Jurkat, Clone E6-1 (cell line): ENCODE measurements at regions not wholly inside any gene's neighbourhood (a gene's known extent, or its start where the extent isn't known, plus 50 kb on each side); places are given as distances from the start of the nearest gene placed in this dataset.

Source experiments
- DNase-seq: peaks from one replicate; pipeline ENCODE4 v3.0.0-alpha.2; 2011; ENCODE audit warnings: low read depth, low spot score
- H3K4me3 ChIP-seq: 2 replicates; pipeline ENCODE4 v1.5.1; 2011; ENCODE audit warnings: mild to moderate bottlenecking, low read length, control low read depth, moderate library complexity

- DNase-seq = no peak
- no peak overlapping the region for H3K4me3 ChIP-seq
These were observed 64.0 kb upstream of the CHRM3 start for GRCh38 chr1:239322369-239322768.

- DNase-seq = no peak
- no peak overlapping the region for H3K4me3 ChIP-seq
These were observed 64.5 kb upstream of the CHRM3 start for GRCh38 chr1:239321877-239322276.

- no peak overlapping the region for H3K4me3 ChIP-seq
- DNase-seq = no peak
These were observed 68.4 kb upstream of the CHRM3 start for GRCh38 chr1:239317948-239318347.

- no peak for DNase-seq
- no peak overlapping the region for H3K4me3 ChIP-seq
These were observed 70.6 kb upstream of the CHRM3 start for GRCh38 chr1:239315631-239316217.

- H3K4me3 ChIP-seq = no peak overlapping the region
- no peak for DNase-seq
These were observed 75.0 kb upstream of the CHRM3 start for GRCh38 chr1:239311331-239311730.

GRCh38 chr1:239308701-239309333 is 77.6 kb upstream of the CHRM3 start:
- DNase-seq = peak; percentile 7
- H3K4me3 ChIP-seq = no peak overlapping the region

- no peak overlapping the region for H3K4me3 ChIP-seq
- no peak for DNase-seq
These were observed 78.5 kb upstream of the CHRM3 start for GRCh38 chr1:239307886-239308285.

GRCh38 chr1:239306426-239306825 is 79.9 kb upstream of the CHRM3 start:
- no peak for DNase-seq
- H3K4me3 ChIP-seq = no peak overlapping the region

- no peak overlapping the region for H3K4me3 ChIP-seq
- no peak for DNase-seq
These were observed 83.1 kb upstream of the CHRM3 start for GRCh38 chr1:239303289-239303688.

GRCh38 chr1:239302696-239303095 is 83.7 kb upstream of the CHRM3 start:
- no peak for DNase-seq
- H3K4me3 ChIP-seq = no peak overlapping the region

- DNase-seq = no peak
These were observed 85.1 kb upstream of the CHRM3 start for GRCh38 chr1:239301251-239301650.

GRCh38 chr1:239297910-239298309 is 88.5 kb upstream of the CHRM3 start:
- no peak for DNase-seq
- H3K4me3 ChIP-seq = no peak overlapping the region

More at GRCh38 chr1:239301251-239301650, 85.1 kb upstream of the CHRM3 start:
- no peak overlapping the region for H3K4me3 ChIP-seq

GRCh38 chr1:239293350-239294110 is 92.8 kb upstream of the CHRM3 start:
- DNase-seq = no peak
- no peak overlapping the region for H3K4me3 ChIP-seq

- DNase-seq = no peak
- H3K4me3 ChIP-seq = no peak overlapping the region
These were observed 97.4 kb upstream of the CHRM3 start for GRCh38 chr1:239288820-239289554.

- no peak overlapping the region for H3K4me3 ChIP-seq
- DNase-seq = no peak
These were observed 99.1 kb upstream of the CHRM3 start for GRCh38 chr1:239287296-239287695.

- no peak for DNase-seq
- H3K4me3 ChIP-seq = no peak overlapping the region
These were observed 103.2 kb upstream of the CHRM3 start for GRCh38 chr1:239283216-239283615.

GRCh38 chr1:239282411-239282810 is 104.0 kb upstream of the CHRM3 start:
- no peak overlapping the region for H3K4me3 ChIP-seq
- no peak for DNase-seq

- H3K4me3 ChIP-seq = no peak overlapping the region
- no peak for DNase-seq
These were observed 110.3 kb upstream of the CHRM3 start for GRCh38 chr1:239276051-239276450.

GRCh38 chr1:239274242-239274830 is 112.0 kb upstream of the CHRM3 start:
- no peak overlapping the region for H3K4me3 ChIP-seq
- no peak for DNase-seq
